ENCODE measurements at regions not wholly inside any gene's neighbourhood (a gene's known extent, or its start where the extent isn't known, plus 50 kb on each side); places are given as distances from the start of the nearest gene placed in this dataset.

- TF ChIP-seq CTCF (IDR thresholded peaks at IDR 0.05) (no peak), POLR2AphosphoS5 (IDR thresholded peaks at IDR 0.05; ENCODE audit: low read depth, low read length) (no peak), TCF7L2 (IDR thresholded peaks at IDR 0.05; ENCODE audit: low read depth, low read length) (no peak)
Observed at GRCh38 chr6:9224539-9224938, 789.2 kb upstream of the SLC35B3 start.

All from Panc1 (cell line).